Skeletal muscle satellite cell (primary cell): ENCODE measurements at regions not wholly inside any gene's neighbourhood (a gene's known extent, or its start where the extent isn't known, plus 50 kb on each side); places are given as distances from the start of the nearest gene placed in this dataset.
"Not testable (repeated sequence)": the region's sequence is repeated elsewhere in the genome, so short reads cannot be mapped to it uniquely, and the experiment has no call there.

Experiments
- H3K27me3 ChIP-seq: 2 replicates; pipeline ENCODE4 v1.7.0; 2013; ENCODE audit warnings: low read length; ENCODE audit not compliant: control insufficient read depth, insufficient read depth
- H3K36me3 ChIP-seq: 2 replicates; pipeline ENCODE4 v1.7.0; 2013; ENCODE audit warnings: mild to moderate bottlenecking, control low read depth, low read length; ENCODE audit not compliant: insufficient read depth
- H3K4me1 ChIP-seq: 2 replicates; pipeline ENCODE4 v1.7.0; 2013; ENCODE audit warnings: low read length; ENCODE audit not compliant: control insufficient read depth, insufficient read depth
- H3K4me2 ChIP-seq: 2 replicates; pipeline ENCODE4 v1.7.0; 2013; ENCODE audit warnings: mild to moderate bottlenecking, low read length
- H3K4me3 ChIP-seq: 2 replicates; pipeline ENCODE4 v1.7.0; 2013; ENCODE audit warnings: low read length
- H3K9ac ChIP-seq: 2 replicates; pipeline ENCODE4 v1.7.0; 2013; ENCODE audit warnings: mild to moderate bottlenecking, low read depth, low read length, moderate library complexity
- H3K9me3 ChIP-seq: replicated peaks from 2 replicates; pipeline ENCODE4 v1.7.0; 2013; ENCODE audit warnings: mild to moderate bottlenecking, control low read depth, low read length

GRCh38 chr6:71007298-71007697, 50.4 kb upstream of the B3GAT2 start:
- H3K27me3 ChIP-seq, result peaks cover 21% of the 10 kb centered on the region
- not testable (repeated sequence) for H3K4me3 ChIP-seq, H3K9ac ChIP-seq, H3K9me3 ChIP-seq, H3K4me1 ChIP-seq, H3K36me3 ChIP-seq, H3K4me2 ChIP-seq

- Histone ChIP-seq H3K36me3 (no peaks in the 10 kb centered on the region), H3K4me1 (no peaks in the 10 kb centered on the region), H3K27me3 (peaks cover 21% of the 10 kb centered on the region), H3K9ac (no peak overlapping the region), H3K9me3 (no peaks in the 10 kb centered on the region), H3K4me2 (no peak overlapping the region), H3K4me3 (no peak overlapping the region)
These were observed 55.1 kb upstream of the B3GAT2 start for GRCh38 chr6:71011871-71012371.

- H3K4me1 ChIP-seq, result no peaks in the 10 kb centered on the region
- H3K4me3 ChIP-seq, result no peak overlapping the region
These were observed 56.1 kb upstream of the B3GAT2 start for GRCh38 chr6:71012866-71013469.

GRCh38 chr6:71015392-71015791, 58.5 kb upstream of the B3GAT2 start:
- Histone ChIP-seq H3K4me1 (no peaks in the 10 kb centered on the region), H3K36me3 (no peaks in the 10 kb centered on the region), H3K4me3 (no peak overlapping the region), H3K9me3 (no peaks in the 10 kb centered on the region), H3K9ac (no peak overlapping the region), H3K27me3 (peaks cover 2% of the 10 kb centered on the region), H3K4me2 (no peak overlapping the region)

More at GRCh38 chr6:71012866-71013469, 56.1 kb upstream of the B3GAT2 start:
- H3K9ac ChIP-seq, result no peak overlapping the region
- H3K36me3 ChIP-seq, result no peaks in the 10 kb centered on the region
- peaks cover 21% of the 10 kb centered on the region for H3K27me3 ChIP-seq
- no peak overlapping the region for H3K4me2 ChIP-seq
- H3K9me3 ChIP-seq, result no peaks in the 10 kb centered on the region

- no peak overlapping the region for H3K4me3 ChIP-seq
- H3K4me2 ChIP-seq, result no peak overlapping the region
- H3K4me1 ChIP-seq, result no peaks in the 10 kb centered on the region
- no peaks in the 10 kb centered on the region for H3K36me3 ChIP-seq
- no peak overlapping the region for H3K9ac ChIP-seq
- no peaks in the 10 kb centered on the region for H3K9me3 ChIP-seq
- H3K27me3 ChIP-seq, result no peaks in the 10 kb centered on the region
These were observed 71.5 kb upstream of the B3GAT2 start for GRCh38 chr6:71028236-71028876.

- Histone ChIP-seq H3K27me3 (no peaks in the 10 kb centered on the region), H3K4me3 (no peak overlapping the region), H3K4me2 (no peak overlapping the region), H3K9me3 (no peaks in the 10 kb centered on the region), H3K4me1 (no peaks in the 10 kb centered on the region), H3K36me3 (no peaks in the 10 kb centered on the region), H3K9ac (no peak overlapping the region)
These were observed 72.0 kb upstream of the B3GAT2 start for GRCh38 chr6:71028877-71029252.

GRCh38 chr6:71029555-71029954, 72.7 kb upstream of the B3GAT2 start:
- Histone ChIP-seq H3K4me1 (no peaks in the 10 kb centered on the region), H3K36me3 (no peaks in the 10 kb centered on the region), H3K4me2 (no peak overlapping the region), H3K27me3 (no peaks in the 10 kb centered on the region), H3K4me3 (no peak overlapping the region), H3K9me3 (no peaks in the 10 kb centered on the region), H3K9ac (no peak overlapping the region)

- Histone ChIP-seq H3K4me3 (no peak overlapping the region), H3K4me2 (no peak overlapping the region), H3K9me3 (no peaks in the 10 kb centered on the region), H3K9ac (no peak overlapping the region), H3K4me1 (no peaks in the 10 kb centered on the region), H3K36me3 (no peaks in the 10 kb centered on the region), H3K27me3 (no peaks in the 10 kb centered on the region)
These were observed 75.1 kb upstream of the B3GAT2 start for GRCh38 chr6:71031912-71032311.

- H3K9me3 ChIP-seq, result no peaks in the 10 kb centered on the region
- no peaks in the 10 kb centered on the region for H3K27me3 ChIP-seq
- no peaks in the 10 kb centered on the region for H3K4me1 ChIP-seq
- no peak overlapping the region for H3K9ac ChIP-seq
- H3K4me3 ChIP-seq, result no peak overlapping the region
- no peaks in the 10 kb centered on the region for H3K36me3 ChIP-seq
- no peak overlapping the region for H3K4me2 ChIP-seq
These were observed 76.3 kb upstream of the B3GAT2 start for GRCh38 chr6:71033171-71033570.

GRCh38 chr6:71033890-71034289, 77.0 kb upstream of the B3GAT2 start:
- Histone ChIP-seq H3K27me3 (peaks cover 2% of the 10 kb centered on the region), H3K9ac (no peak overlapping the region), H3K9me3 (no peaks in the 10 kb centered on the region), H3K36me3 (no peaks in the 10 kb centered on the region), H3K4me1 (no peaks in the 10 kb centered on the region), H3K4me3 (no peak overlapping the region), H3K4me2 (no peak overlapping the region)

- peaks cover 9% of the 10 kb centered on the region for H3K27me3 ChIP-seq
- H3K9ac ChIP-seq, result no peak overlapping the region
- H3K36me3 ChIP-seq, result no peaks in the 10 kb centered on the region
- no peak overlapping the region for H3K4me3 ChIP-seq
- H3K4me1 ChIP-seq, result no peaks in the 10 kb centered on the region
- H3K9me3 ChIP-seq, result no peaks in the 10 kb centered on the region
- H3K4me2 ChIP-seq, result no peak overlapping the region
These were observed 77.9 kb upstream of the B3GAT2 start for GRCh38 chr6:71034563-71035345.
